HEK293T (cell line): ENCODE measurements at regions not wholly inside any gene's neighbourhood (a gene's known extent, or its start where the extent isn't known, plus 50 kb on each side); places are given as distances from the start of the nearest gene placed in this dataset.
"Not testable (repeated sequence)": the region's sequence is repeated elsewhere in the genome, so short reads cannot be mapped to it uniquely, and the experiment has no call there.

Experiments
- FOXM1 ChIP-seq: fragments of 450-650 bp; IDR thresholded peaks from 2 replicates; pipeline ENCODE4 v1.6.1; 2017; ENCODE audit warnings: mild to moderate bottlenecking, borderline replicate concordance
- LEF1 ChIP-seq: fragments of 450-650 bp; IDR thresholded peaks from 2 replicates; pipeline ENCODE4 v1.6.1; 2017; ENCODE audit warnings: mild to moderate bottlenecking, borderline replicate concordance
- ZNF384 ChIP-seq: fragments of 450-650 bp; IDR thresholded peaks from 2 replicates; pipeline ENCODE4 v1.6.1; 2016

- TF ChIP-seq ZNF384, LEF1, FOXM1: not testable (repeated sequence)
These were observed 765.9 kb upstream of the GJE1 start for GRCh38 chr6:141366796-141367195.
